Uterus (tissue), 3 donors: ENCODE measurements at regions not wholly inside any gene's neighbourhood (a gene's known extent, or its start where the extent isn't known, plus 50 kb on each side); places are given as distances from the start of the nearest gene placed in this dataset.

ENCODE experiments used
- DNase-seq, 2 donors: peaks; one replicate each; pipeline ENCODE4 v3.0.0-alpha.2; 2019 to 2020
- H3K27ac ChIP-seq, 2 donors: fragments of 200-600 bp; sonication (generic); 1 replicate in 1 of 2; 2 replicates in 1 of 2; pipeline ENCODE4 v1.5.1; 2016 to 2018
- H3K27me3 ChIP-seq, 2 donors: fragments of 200-600 bp; sonication (generic); one replicate each; pipeline ENCODE4 v1.5.1; 2018 to 2019; ENCODE audit warnings: control low read depth in 1 of 2
- H3K36me3 ChIP-seq, 2 donors: fragments of 200-600 bp; sonication (generic); one replicate each; pipeline ENCODE4 v1.5.1; 2019; ENCODE audit warnings: control low read depth in 1 of 2
- H3K4me1 ChIP-seq, 2 donors: fragments of 200-600 bp; sonication (generic); one replicate each; pipeline ENCODE4 v1.5.1; 2018 to 2019; ENCODE audit warnings: control low read depth in 1 of 2
- H3K4me3 ChIP-seq, 2 donors: fragments of 200-600 bp; sonication (generic); 1 replicate in 1 of 2; 2 replicates in 1 of 2; pipeline ENCODE4 v1.5.1; 2018 to 2019; ENCODE audit warnings: mild to moderate bottlenecking in 1 of 2
- H3K9me3 ChIP-seq, 2 donors: fragments of 200-600 bp; sonication (generic); one replicate each; pipeline ENCODE4 v1.5.1; 2019; ENCODE audit warnings: control low read depth in 1 of 2
- POLR2A ChIP-seq, 2 donors: fragments of 450-650 bp; IDR thresholded peaks; one replicate each; pipeline ENCODE4 v1.6.1; 2016; ENCODE audit warnings: antibody characterized with exemption in 2 of 2, mild to moderate bottlenecking in 1 of 2, moderate library complexity in 1 of 2
- intact Hi-C: fragments of 100-400 bp; cut with DNase I; formaldehyde crosslinking; loops from one replicate; pipeline ENCODE4 v1.15.1; 2023; ENCODE audit warnings: low total_unique reads
- TF ChIP-seq, protein P1 (sequence below), 4 experiments: fragments of 200-600 bp in 2 of 4; fragments of 450-650 bp in 2 of 4; sonication (generic) in 2 of 4; IDR thresholded peaks; one replicate each; pipeline ENCODE4 v1.5.1; 2016 to 2019; ENCODE audit warnings: antibody characterized with exemption in 4 of 4, mild to moderate bottlenecking in 2 of 4, moderate library complexity in 1 of 4
- donor health status: DM: yes; HTN: yes; CAD: no.

GRCh38 chr3:147900851-147901250, 491.7 kb downstream of the ZIC1 start:
- no peaks in the 10 kb centered on the region for H3K4me1 ChIP-seq
- no peaks in the 10 kb centered on the region for H3K36me3 ChIP-seq
- H3K4me3 ChIP-seq = no peak overlapping the region
- intact Hi-C loops = no loop called here
- TF ChIP-seq, protein P1, sequence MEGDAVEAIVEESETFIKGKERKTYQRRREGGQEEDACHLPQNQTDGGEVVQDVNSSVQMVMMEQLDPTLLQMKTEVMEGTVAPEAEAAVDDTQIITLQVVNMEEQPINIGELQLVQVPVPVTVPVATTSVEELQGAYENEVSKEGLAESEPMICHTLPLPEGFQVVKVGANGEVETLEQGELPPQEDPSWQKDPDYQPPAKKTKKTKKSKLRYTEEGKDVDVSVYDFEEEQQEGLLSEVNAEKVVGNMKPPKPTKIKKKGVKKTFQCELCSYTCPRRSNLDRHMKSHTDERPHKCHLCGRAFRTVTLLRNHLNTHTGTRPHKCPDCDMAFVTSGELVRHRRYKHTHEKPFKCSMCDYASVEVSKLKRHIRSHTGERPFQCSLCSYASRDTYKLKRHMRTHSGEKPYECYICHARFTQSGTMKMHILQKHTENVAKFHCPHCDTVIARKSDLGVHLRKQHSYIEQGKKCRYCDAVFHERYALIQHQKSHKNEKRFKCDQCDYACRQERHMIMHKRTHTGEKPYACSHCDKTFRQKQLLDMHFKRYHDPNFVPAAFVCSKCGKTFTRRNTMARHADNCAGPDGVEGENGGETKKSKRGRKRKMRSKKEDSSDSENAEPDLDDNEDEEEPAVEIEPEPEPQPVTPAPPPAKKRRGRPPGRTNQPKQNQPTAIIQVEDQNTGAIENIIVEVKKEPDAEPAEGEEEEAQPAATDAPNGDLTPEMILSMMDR (IDR thresholded peaks at IDR 0.05) = no peak
- TF ChIP-seq POLR2A (IDR thresholded peaks at IDR 0.05) = no peak
- no peak for DNase-seq
- H3K27me3 ChIP-seq = no peaks in the 10 kb centered on the region
- no peaks in the 10 kb centered on the region for H3K9me3 ChIP-seq
- no peak overlapping the region for H3K27ac ChIP-seq

DNA sequence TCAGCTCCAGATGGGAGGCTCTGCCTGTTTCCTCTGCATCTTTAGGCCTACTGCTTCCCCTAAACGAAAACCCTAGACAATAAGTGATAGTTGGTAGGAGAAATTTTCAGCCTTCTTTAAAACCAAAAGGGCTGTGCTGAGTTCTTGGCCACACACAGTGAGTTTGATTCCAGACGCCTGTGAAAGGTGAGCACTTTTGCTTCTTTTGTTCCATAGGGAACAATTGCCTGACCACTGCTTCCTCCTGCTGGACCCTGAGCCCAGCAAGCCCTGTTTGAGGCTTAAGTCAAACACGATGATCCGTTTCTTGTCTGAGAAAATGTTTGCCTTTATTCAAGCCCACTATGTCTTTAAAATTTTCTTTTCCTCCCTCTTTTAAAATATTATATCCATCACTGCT, 493.9 kb downstream of the ZIC1 start:
- no peak for DNase-seq
- TF ChIP-seq, protein P1 (IDR thresholded peaks at IDR 0.05) = no peak
- TF ChIP-seq POLR2A (IDR thresholded peaks at IDR 0.05) = no peak
- H3K36me3 ChIP-seq = no peaks in the 10 kb centered on the region
- no peaks in the 10 kb centered on the region for H3K4me1 ChIP-seq
- intact Hi-C loops = no loop called here
- H3K27ac ChIP-seq = no peak overlapping the region
- H3K9me3 ChIP-seq = no peaks in the 10 kb centered on the region
- no peak overlapping the region for H3K4me3 ChIP-seq
- no peaks in the 10 kb centered on the region for H3K27me3 ChIP-seq

DNA sequence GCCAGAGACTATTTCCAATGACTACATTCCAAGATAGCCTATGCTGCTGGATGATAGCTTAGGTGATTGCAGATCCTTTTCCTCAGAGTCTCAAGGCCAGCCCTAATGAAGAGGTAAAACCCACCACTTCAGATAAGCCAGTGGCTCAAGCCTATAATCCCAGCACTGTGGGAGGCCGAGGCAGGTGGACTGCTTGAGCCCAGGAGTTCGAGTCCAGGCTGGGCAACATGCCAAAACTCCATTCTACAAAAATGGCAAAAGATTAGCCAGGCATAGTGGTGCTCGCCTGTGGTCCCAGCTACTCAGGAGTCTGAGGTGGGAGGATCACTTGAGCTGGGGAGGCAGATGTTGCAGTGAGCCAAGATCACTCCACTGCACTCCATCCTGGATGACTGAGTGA, 495.3 kb downstream of the ZIC1 start:
- no peak overlapping the region for H3K4me3 ChIP-seq
- intact Hi-C loops = no loop called here
- no peaks in the 10 kb centered on the region for H3K4me1 ChIP-seq
- no peaks in the 10 kb centered on the region for H3K9me3 ChIP-seq
- no peaks in the 10 kb centered on the region for H3K36me3 ChIP-seq
- H3K27ac ChIP-seq = no peak overlapping the region
- no peaks in the 10 kb centered on the region for H3K27me3 ChIP-seq
- no peak for DNase-seq
- TF ChIP-seq, protein P1 (IDR thresholded peaks at IDR 0.05) = no peak
- TF ChIP-seq POLR2A (IDR thresholded peaks at IDR 0.05) = no peak

GRCh38 chr3:147906285-147906684, 497.1 kb downstream of the ZIC1 start:
- H3K4me1 ChIP-seq = no peaks in the 10 kb centered on the region
- no peaks in the 10 kb centered on the region for H3K36me3 ChIP-seq
- no peak overlapping the region for H3K4me3 ChIP-seq
- no peak overlapping the region for H3K27ac ChIP-seq
- TF ChIP-seq, protein P1 (IDR thresholded peaks at IDR 0.05) = no peak
- TF ChIP-seq POLR2A (IDR thresholded peaks at IDR 0.05) = no peak
- DNase-seq = no peak
- H3K27me3 ChIP-seq = no peaks in the 10 kb centered on the region
- intact Hi-C loops = no loop called here
- H3K9me3 ChIP-seq = no peaks in the 10 kb centered on the region

GRCh38 chr3:147914532-147914931, 505.4 kb downstream of the ZIC1 start:
- TF ChIP-seq, protein P1 (IDR thresholded peaks at IDR 0.05) = no peak
- TF ChIP-seq POLR2A (IDR thresholded peaks at IDR 0.05) = no peak
- Histone ChIP-seq H3K27ac (no peak overlapping the region), H3K4me3 (no peak overlapping the region), H3K4me1 (no peaks in the 10 kb centered on the region), H3K36me3 (no peaks in the 10 kb centered on the region), H3K9me3 (no peaks in the 10 kb centered on the region), H3K27me3 (no peaks in the 10 kb centered on the region)
- intact Hi-C loops = no loop called here
- no peak for DNase-seq
